CD8-positive, alpha-beta memory T cell (primary cell): ENCODE measurements at regions not wholly inside any gene's neighbourhood (a gene's known extent, or its start where the extent isn't known, plus 50 kb on each side); places are given as distances from the start of the nearest gene placed in this dataset.
"Not testable (repeated sequence)": the region's sequence is repeated elsewhere in the genome, so short reads cannot be mapped to it uniquely, and the experiment has no call there.

Source experiments
- CTCF ChIA-PET: fragments of 350-600 bp; sonication (Branson Sonifier 250); formaldehyde crosslinking; loops from one replicate; lab custom pipeline; 2021; ENCODE audit warnings: antibody characterized with exemption; lab: Charles Lee
- POLR2A ChIA-PET: fragments of 350-600 bp; sonication (Branson Sonifier 250); formaldehyde crosslinking; loops from one replicate; lab custom pipeline; 2021; ENCODE audit warnings: antibody characterized with exemption; lab: Charles Lee
- DNase-seq, 5 donors: peaks; one replicate each; pipeline versions ENCODE4 v3.0.0 to v3.0.0-alpha.2; 2020 to 2022; ENCODE audit warnings: mixed read lengths in 1 of 5
- H3K27ac ChIP-seq: one replicate; pipeline ENCODE4 v1.7.0; 2013; ENCODE audit warnings: low read depth, mild to moderate bottlenecking, low read length, moderate library complexity
- H3K27me3 ChIP-seq: 2 replicates; pipeline ENCODE4 v1.7.0; 2013; ENCODE audit warnings: low read length, mild to moderate bottlenecking; ENCODE audit not compliant: insufficient read depth, poor library complexity, severe bottlenecking
- H3K36me3 ChIP-seq: 2 replicates; pipeline ENCODE4 v1.7.0; 2013; ENCODE audit warnings: mild to moderate bottlenecking, low read length, moderate library complexity; ENCODE audit not compliant: insufficient read depth
- H3K4me1 ChIP-seq: 2 replicates; pipeline ENCODE4 v1.7.0; 2013; ENCODE audit warnings: mild to moderate bottlenecking, low read length, moderate library complexity; ENCODE audit not compliant: insufficient read depth
- H3K4me3 ChIP-seq: 2 replicates; pipeline ENCODE4 v1.7.0; 2013; ENCODE audit warnings: mild to moderate bottlenecking, low read length
- H3K9me3 ChIP-seq: 2 replicates; pipeline ENCODE4 v1.7.0; 2013; ENCODE audit warnings: mild to moderate bottlenecking, low read length
- H3K27ac Mint-ChIP-seq, 8 donors: one replicate each; pipeline ENCODE4 v1.8.0; 2020 to 2021; ENCODE audit warnings: mixed read lengths in 8 of 8, mild to moderate bottlenecking in 6 of 8, inconsistent platforms in 3 of 8, moderate library complexity in 3 of 8
- H3K27me3 Mint-ChIP-seq, 2 donors: one replicate each; pipeline ENCODE4 v1.8.0; 2020 to 2021; ENCODE audit warnings: mixed read lengths in 2 of 2, mild to moderate bottlenecking in 1 of 2, moderate library complexity in 1 of 2
- H3K36me3 Mint-ChIP-seq, 3 donors: one replicate each; pipeline ENCODE4 v1.8.0; 2020 to 2021; ENCODE audit warnings: mixed read lengths in 3 of 3, inconsistent platforms in 1 of 3, mild to moderate bottlenecking in 1 of 3
- H3K4me1 Mint-ChIP-seq, 3 donors: one replicate each; pipeline ENCODE4 v1.8.0; 2020 to 2021; ENCODE audit warnings: mixed read lengths in 3 of 3, inconsistent platforms in 1 of 3, mild to moderate bottlenecking in 1 of 3
- H3K4me3 Mint-ChIP-seq, 7 donors: one replicate each; pipeline ENCODE4 v1.8.0; 2020 to 2021; ENCODE audit warnings: mixed read lengths in 7 of 7, mild to moderate bottlenecking in 6 of 7, moderate library complexity in 4 of 7, inconsistent platforms in 2 of 7
- H3K9me3 Mint-ChIP-seq, 5 donors: one replicate each; pipeline ENCODE4 v1.8.0; 2020 to 2022; ENCODE audit warnings: mixed read lengths in 5 of 5, mild to moderate bottlenecking in 3 of 5, moderate library complexity in 2 of 5, inconsistent platforms in 1 of 5

GRCh38 chr1:148432318-148432717 is 50.8 kb downstream of the PPIAL4G start:
- DNase-seq, CTCF ChIA-PET, H3K4me3 Mint-ChIP-seq, H3K4me3 ChIP-seq, H3K27ac ChIP-seq, H3K9me3 ChIP-seq, H3K9me3 Mint-ChIP-seq, H3K27me3 ChIP-seq, H3K27me3 Mint-ChIP-seq, POLR2A ChIA-PET: not testable (repeated sequence)
- peaks cover 62 to 86% (median 76%) of the 10 kb centered on the region in 3 donors for H3K4me1 Mint-ChIP-seq
- H3K36me3 Mint-ChIP-seq, result peaks cover 3 to 86% (median 29%) of the 10 kb centered on the region in 3 donors
- H3K36me3 ChIP-seq, result peaks cover 19% of the 10 kb centered on the region
- H3K27ac Mint-ChIP-seq, result peak overlapping the region; percentile 21 to 87 (median 61)
- H3K4me1 ChIP-seq, result peaks cover 12% of the 10 kb centered on the region

GRCh38 chr1:148429856-148430255 is 53.2 kb downstream of the PPIAL4G start:
- Mint-ChIP-seq H3K4me1 (peaks cover 62 to 88% (median 76%) of the 10 kb centered on the region in 3 donors), H3K4me3 (peak overlapping the region in 1 of 7 donors; percentile 74), H3K27ac (peak overlapping the region; percentile 23 to 94 (median 74)), H3K36me3 (peaks cover 3 to 87% (median 31%) of the 10 kb centered on the region in 3 donors)
- CTCF ChIA-PET, result interaction anchor here (2.1 kb wide), 1 partner anchor 58 kb away, joined by 6 read pairs; no protein-coding TSS in a partner anchor
- H3K4me3 ChIP-seq, H3K27me3 Mint-ChIP-seq, H3K27ac ChIP-seq, H3K27me3 ChIP-seq, POLR2A ChIA-PET, DNase-seq, H3K9me3 ChIP-seq, H3K9me3 Mint-ChIP-seq: not testable (repeated sequence)
- peaks cover 12% of the 10 kb centered on the region for H3K4me1 ChIP-seq
- peaks cover 19% of the 10 kb centered on the region for H3K36me3 ChIP-seq

- H3K27me3 Mint-ChIP-seq, CTCF ChIA-PET, H3K9me3 ChIP-seq, DNase-seq, H3K4me3 Mint-ChIP-seq, POLR2A ChIA-PET, H3K27me3 ChIP-seq, H3K27ac ChIP-seq, H3K4me3 ChIP-seq, H3K9me3 Mint-ChIP-seq: not testable (repeated sequence)
- peaks cover 3 to 80% (median 26%) of the 10 kb centered on the region in 3 donors for H3K36me3 Mint-ChIP-seq
- H3K36me3 ChIP-seq, result peaks cover 11% of the 10 kb centered on the region
- H3K4me1 ChIP-seq, result peaks cover 12% of the 10 kb centered on the region
- H3K4me1 Mint-ChIP-seq, result peaks cover 68 to 90% (median 80%) of the 10 kb centered on the region in 3 donors
- peak overlapping the region; percentile 27 to 86 (median 84) for H3K27ac Mint-ChIP-seq
Measured at GRCh38 chr1:148426940-148427611, 56.0 kb downstream of the PPIAL4G start.

- H3K4me3 ChIP-seq, CTCF ChIA-PET, H3K9me3 ChIP-seq, POLR2A ChIA-PET, H3K27ac ChIP-seq, DNase-seq, H3K27me3 Mint-ChIP-seq, H3K27me3 ChIP-seq, H3K9me3 Mint-ChIP-seq, H3K4me3 Mint-ChIP-seq: not testable (repeated sequence)
- H3K36me3 ChIP-seq, result peaks cover 11% of the 10 kb centered on the region
- peaks cover 12% of the 10 kb centered on the region for H3K4me1 ChIP-seq
- H3K27ac Mint-ChIP-seq, result peak overlapping the region; percentile 27 to 86 (median 84)
- H3K4me1 Mint-ChIP-seq, result peaks cover 61 to 83% (median 73%) of the 10 kb centered on the region in 3 donors
- H3K36me3 Mint-ChIP-seq, result peaks cover 3 to 74% (median 26%) of the 10 kb centered on the region in 3 donors
Measured at GRCh38 chr1:148426385-148426784, 56.7 kb downstream of the PPIAL4G start.

GRCh38 chr1:148424143-148425003 is 58.7 kb downstream of the PPIAL4G start:
- H3K4me1 ChIP-seq, H3K4me3 ChIP-seq, H3K9me3 ChIP-seq, CTCF ChIA-PET, H3K27me3 ChIP-seq, H3K27me3 Mint-ChIP-seq, DNase-seq, H3K36me3 ChIP-seq, H3K4me3 Mint-ChIP-seq, H3K9me3 Mint-ChIP-seq, H3K27ac ChIP-seq: not testable (repeated sequence)
- peaks cover 49 to 68% (median 61%) of the 10 kb centered on the region in 3 donors for H3K4me1 Mint-ChIP-seq
- H3K27ac Mint-ChIP-seq, result peak overlapping the region; percentile 35 to 93 (median 74)
- H3K36me3 Mint-ChIP-seq, result peaks cover 3 to 60% (median 22%) of the 10 kb centered on the region in 3 donors
- POLR2A ChIA-PET, result interaction anchor here (1.1 kb wide), 1 partner anchor 51 kb away, joined by 7 read pairs; no protein-coding TSS in a partner anchor

- POLR2A ChIA-PET, result not testable (repeated sequence)
- H3K27ac Mint-ChIP-seq, result peak overlapping the region in 5 of 8 donors; percentile 74 to 93 (median 85)
Measured at GRCh38 chr1:148422921-148423320, 60.2 kb downstream of the PPIAL4G start.

GRCh38 chr1:148417241-148417640 is 65.9 kb downstream of the PPIAL4G start:
- H3K4me3 Mint-ChIP-seq, H3K36me3 Mint-ChIP-seq, H3K9me3 ChIP-seq, H3K4me3 ChIP-seq, H3K27me3 ChIP-seq, H3K9me3 Mint-ChIP-seq, H3K27ac ChIP-seq, H3K27me3 Mint-ChIP-seq, POLR2A ChIA-PET, DNase-seq, CTCF ChIA-PET, H3K36me3 ChIP-seq, H3K4me1 ChIP-seq: not testable (repeated sequence)
- H3K27ac Mint-ChIP-seq, result peak overlapping the region in 2 of 8 donors; percentile 27 to 46
- H3K4me1 Mint-ChIP-seq, result peaks cover 2 to 13% (median 10%) of the 10 kb centered on the region in 3 donors

More at GRCh38 chr1:148422921-148423320, 60.2 kb downstream of the PPIAL4G start:
- H3K4me3 Mint-ChIP-seq, DNase-seq, CTCF ChIA-PET, H3K9me3 Mint-ChIP-seq, H3K4me3 ChIP-seq, H3K27me3 ChIP-seq, H3K27ac ChIP-seq, H3K9me3 ChIP-seq, H3K36me3 ChIP-seq, H3K27me3 Mint-ChIP-seq, H3K4me1 ChIP-seq: not testable (repeated sequence)
- H3K36me3 Mint-ChIP-seq, result peaks cover 0 to 45% (median 12%) of the 10 kb centered on the region in 3 donors
- peaks cover 37 to 57% (median 53%) of the 10 kb centered on the region in 3 donors for H3K4me1 Mint-ChIP-seq

- not testable (repeated sequence) for H3K4me1 Mint-ChIP-seq
Measured at GRCh38 chr1:148413385-148413784, 69.7 kb downstream of the PPIAL4G start.

More at GRCh38 chr1:148413385-148413784, 69.7 kb downstream of the PPIAL4G start:
- DNase-seq, CTCF ChIA-PET, H3K9me3 ChIP-seq, POLR2A ChIA-PET, H3K4me3 Mint-ChIP-seq, H3K27me3 Mint-ChIP-seq, H3K4me1 ChIP-seq, H3K27me3 ChIP-seq, H3K36me3 ChIP-seq, H3K4me3 ChIP-seq, H3K27ac ChIP-seq: not testable (repeated sequence)
- H3K36me3 Mint-ChIP-seq, result peaks cover 4 to 11% (median 9%) of the 10 kb centered on the region in 3 donors
- peaks cover 3 to 13% (median 4%) of the 10 kb centered on the region in 5 donors for H3K9me3 Mint-ChIP-seq
- H3K27ac Mint-ChIP-seq, result peak overlapping the region in 1 of 8 donors; percentile 3
